HG03378 (cell line): ENCODE measurements at regions not wholly inside any gene's neighbourhood (a gene's known extent, or its start where the extent isn't known, plus 50 kb on each side); places are given as distances from the start of the nearest gene placed in this dataset.
"Not testable (repeated sequence)": the region's sequence is repeated elsewhere in the genome, so short reads cannot be mapped to it uniquely, and the experiment has no call there.

Source experiments
- ATAC-seq: cut with Tn5 transposase; IDR thresholded peaks from one replicate; pipeline ENCODE4 v1.9.1; 2021; ENCODE audit warnings: mild to moderate bottlenecking, moderate library complexity; ENCODE audit not compliant: unreplicated experiment

DNA sequence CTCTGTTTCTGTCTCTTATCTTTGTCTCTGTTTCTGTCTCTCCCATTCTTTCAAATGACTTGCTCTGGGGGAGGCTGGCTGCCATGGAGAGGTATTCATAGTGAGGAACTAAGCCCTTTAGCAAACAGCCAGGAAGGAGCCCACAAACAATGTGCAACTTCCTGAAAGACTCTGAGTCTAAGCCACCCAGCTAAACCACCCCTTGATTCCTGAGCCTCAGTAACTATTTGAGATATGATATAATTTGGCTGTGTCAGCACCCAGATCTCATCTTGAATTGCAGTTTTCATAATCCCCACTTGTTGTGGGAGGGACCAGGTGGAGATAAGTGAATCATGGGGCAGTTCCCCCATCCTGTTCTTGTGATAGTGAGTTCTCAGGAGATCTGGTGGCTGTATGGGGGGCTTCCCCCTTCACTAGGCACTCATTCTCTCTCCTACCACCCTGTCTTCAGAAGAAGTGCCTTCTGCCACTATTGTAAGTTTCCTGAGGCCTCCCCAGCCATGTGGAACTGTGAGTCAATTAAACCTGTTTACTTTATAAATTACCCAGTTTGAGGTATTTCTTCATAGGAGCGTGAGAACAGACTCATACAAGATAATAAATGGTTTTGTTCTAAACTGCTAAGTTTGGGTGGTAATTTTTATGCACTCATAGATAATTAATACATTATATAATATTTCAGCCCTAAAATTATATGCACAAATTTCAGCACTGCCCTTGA is 121.2 kb upstream of the FOXP2 start:
- ATAC-seq = no peak

DNA sequence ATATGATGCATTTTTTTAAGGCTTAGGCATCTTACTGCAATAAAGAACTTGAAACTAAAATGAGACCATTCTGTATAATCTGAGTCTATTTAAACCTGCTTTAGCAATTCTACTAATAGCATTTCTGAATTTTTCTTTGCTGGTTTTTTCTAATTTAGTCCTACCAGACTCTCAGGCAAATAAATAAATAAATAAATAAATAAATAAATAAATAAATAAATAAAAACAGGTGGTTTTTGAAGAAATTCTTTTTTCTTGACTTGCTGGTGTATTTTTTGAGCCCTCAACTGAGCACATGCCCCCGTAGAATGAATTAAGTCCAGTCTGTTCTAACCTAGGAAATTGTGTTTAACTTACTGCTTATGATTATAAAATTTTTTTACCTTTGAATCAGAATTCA is 134.7 kb upstream of the FOXP2 start:
- no peak for ATAC-seq

DNA sequence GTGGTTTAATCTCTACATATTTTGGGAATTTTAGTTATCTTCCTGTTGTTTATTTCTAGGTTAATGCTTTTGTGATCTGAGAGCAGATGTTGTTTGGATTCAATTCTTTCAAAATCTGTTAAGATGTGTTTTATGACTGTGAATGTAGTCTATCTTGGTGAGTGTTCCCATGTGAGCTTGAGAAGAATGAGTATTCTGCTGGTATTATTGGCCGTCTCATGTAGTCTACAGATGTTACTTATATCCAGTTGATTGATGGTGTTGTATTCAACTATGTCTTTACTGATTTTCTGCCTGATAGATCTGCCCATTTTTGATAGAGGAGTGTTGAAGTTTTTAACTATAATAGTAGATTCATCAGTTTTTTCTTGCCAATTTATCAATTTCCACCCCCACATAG is 141.4 kb upstream of the FOXP2 start:
- ATAC-seq = no peak

DNA sequence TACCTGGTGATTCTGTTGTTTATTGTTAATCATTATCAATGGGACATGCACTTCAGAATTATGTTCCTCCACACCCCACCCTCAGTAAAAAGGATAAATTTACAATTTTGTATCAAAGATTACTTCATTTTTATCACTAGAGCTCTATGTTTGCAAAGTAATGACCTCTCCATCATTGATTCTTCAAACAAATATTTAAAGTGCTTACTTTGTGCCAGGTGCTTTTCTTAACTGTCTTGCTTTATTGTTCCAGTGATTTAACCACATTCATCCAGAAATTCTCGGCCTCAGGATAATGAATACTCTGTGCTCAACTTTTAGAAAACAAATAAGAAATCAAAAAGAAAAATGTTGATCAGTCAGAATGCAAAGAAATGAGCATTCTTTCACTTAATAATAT is 144.9 kb upstream of the FOXP2 start:
- no peak for ATAC-seq

DNA sequence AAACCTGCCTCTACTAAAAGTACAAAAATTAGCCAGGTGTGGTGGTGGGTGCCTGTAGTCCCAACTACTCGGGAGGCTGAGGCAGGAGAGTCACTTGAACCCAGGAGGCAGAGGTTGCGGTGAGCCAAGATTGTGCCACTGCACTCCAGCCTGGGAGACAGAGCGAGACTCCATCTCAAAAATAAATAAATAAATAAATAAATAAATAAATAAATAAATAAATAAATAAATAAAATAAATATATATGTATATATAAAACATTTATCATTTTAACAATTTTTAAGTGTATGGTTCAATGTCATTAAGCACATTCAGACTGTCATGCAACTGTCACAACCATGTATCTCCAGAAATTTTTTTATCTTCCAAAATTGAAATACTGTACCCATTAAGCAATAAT is 147.1 kb upstream of the FOXP2 start:
- ATAC-seq = not testable (repeated sequence)

DNA sequence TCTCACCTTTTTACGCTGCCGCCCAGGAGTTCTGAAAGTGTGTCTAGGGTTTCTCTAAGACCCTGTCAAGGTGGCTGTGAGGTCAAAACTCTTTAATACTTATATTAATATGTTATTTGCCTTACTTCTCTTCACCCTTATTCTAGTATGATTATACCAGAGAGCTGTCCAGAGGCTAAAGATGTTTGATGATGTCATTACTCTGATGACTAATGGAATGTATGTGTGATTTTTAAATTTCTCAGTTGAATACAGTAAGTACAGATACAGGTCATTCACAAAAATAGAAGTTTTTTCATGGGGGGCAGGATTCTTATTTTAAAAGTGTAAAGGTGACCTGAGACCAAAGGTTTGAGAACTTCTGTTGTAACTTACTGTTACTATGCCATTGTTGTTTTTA is 150.6 kb upstream of the FOXP2 start:
- no peak for ATAC-seq

DNA sequence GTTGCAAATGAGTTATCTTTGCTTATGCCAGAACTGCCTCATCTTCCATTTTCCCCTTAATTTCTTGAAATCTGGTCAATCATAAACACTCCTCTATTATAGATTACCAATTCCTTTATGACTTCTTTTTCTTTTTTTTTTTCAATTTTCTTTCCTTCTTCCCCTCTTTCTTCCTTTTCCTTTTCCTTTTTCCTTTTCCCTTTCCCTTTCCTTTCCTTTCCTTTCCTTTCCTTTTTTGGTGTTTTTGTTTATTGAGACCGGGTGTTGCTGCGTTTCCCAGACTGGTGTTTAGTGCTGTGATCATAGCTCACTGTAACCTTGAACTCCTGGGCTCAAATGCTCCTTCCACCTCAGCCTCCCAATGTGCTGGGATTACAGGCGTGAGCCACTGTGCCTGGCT is 151.4 kb upstream of the FOXP2 start:
- ATAC-seq = no peak

DNA sequence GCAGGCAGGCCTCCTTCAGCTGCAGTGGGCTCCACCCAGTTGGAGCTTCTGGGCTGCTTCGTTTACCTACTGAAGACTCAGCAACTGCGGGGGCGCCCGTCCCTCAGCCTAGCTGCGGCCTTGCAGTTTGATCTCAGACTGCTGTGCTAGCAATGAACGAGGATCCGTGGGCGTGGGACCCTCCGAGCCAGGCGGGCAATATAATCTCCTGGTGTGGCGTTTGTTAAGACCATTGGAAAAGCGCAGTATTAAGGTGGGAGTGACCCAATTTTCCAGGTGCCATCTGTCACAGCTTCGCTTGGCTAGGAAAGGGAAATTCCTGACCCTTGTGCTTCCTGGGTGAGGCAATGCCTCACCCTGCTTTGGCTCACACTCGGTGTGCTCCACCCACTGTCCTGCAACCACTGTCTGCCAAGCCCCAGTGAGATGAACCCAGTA is 159.2 kb upstream of the FOXP2 start:
- ATAC-seq = no peak

DNA sequence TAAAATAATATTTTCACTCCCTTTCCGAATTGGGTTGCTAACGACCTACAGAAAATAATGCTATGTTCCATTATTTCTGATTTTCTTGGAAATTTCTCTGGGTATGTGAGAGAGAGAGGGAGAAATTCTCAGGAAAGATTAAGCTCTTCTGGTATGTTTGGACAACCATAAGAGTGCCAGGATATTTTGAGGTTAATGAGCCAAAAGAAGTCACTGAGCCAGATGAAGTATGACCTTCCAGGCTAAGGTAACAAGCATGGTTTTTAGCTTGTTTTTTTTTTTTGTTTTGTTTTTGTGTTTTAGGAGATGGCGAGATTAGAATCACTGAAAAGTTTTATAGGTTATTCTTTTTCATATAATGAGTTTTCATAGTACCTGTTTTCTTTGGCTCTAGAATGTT is 171.0 kb upstream of the FOXP2 start:
- ATAC-seq = no peak

DNA sequence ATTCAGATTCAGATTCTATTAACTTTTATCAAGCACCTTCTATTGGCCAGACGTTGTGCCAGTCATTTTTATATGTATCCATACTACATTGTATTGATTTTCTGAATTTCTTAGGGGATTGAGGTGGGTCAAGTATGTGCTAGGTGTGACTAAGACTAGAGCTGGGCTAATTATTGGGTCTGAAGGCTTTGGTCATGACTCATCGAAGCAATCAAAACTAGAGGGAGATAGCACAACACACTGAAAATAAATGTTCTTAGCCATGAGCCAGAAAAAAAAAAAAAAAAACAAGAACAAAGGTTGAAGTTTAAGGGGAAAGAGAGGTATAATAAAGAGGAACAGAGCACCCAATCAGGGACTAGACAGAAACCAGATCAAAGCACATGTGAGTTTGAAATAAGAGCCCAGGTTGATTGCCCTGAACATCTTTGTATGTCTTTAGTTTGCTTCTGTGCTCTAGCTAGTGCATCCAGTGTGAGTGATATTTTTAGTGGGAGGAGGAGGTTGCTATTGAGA is 171.6 kb upstream of the FOXP2 start:
- ATAC-seq = no peak

DNA sequence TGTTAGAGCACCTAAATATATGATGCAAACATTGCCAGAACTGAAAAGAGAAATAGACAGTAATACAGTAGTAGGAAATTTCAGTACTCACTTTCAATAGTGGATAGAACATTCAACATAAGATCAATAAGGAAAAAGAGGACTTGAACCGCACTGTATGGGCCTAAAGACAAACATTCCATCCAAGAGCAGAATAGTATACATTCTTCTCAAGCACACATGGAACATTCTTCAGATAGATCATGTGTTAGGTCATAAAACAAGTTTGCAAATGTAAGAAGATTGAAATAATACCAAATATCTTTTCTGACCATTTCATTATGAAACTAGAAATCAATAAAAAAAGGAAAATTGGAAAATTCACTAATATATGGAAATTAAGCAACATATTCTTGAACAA is 185.4 kb upstream of the FOXP2 start:
- no peak for ATAC-seq

DNA sequence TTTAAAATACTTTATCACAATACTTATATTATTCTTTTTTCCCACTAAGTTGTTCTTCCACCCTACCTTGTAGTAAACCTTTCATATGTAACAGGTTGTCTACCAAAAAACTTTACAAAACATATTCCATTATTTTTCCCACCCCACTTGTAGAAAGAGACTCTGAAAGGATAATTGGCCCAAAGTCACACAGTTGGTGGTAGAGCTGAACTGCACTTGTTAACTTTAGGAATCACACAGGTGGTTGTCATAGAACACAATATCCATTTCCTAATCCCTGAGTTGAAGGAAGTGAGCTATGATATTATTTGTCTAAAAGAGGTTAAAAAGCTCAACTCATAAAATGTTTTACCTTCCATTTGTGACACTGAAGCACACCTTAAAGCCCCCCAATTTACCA is 188.8 kb upstream of the FOXP2 start:
- no peak for ATAC-seq

DNA sequence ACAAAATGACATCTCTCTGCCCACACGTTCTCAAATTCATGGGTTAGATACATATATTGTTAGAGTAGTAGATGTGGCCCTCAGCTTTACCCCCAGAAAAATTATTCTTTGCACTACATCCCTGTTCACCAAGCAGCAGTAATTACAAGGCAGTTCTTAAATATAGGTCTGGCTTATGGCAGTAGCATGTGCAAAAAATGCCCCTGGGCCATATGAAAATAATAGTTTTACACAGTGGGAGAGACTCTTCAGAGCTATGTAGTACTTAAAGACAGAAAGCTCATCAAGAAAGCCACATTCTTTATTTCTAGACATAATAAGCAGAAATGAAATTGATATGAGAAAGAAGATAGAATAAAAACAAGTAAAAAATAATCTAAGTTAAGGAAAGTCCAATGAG is 196.3 kb upstream of the FOXP2 start:
- no peak for ATAC-seq

DNA sequence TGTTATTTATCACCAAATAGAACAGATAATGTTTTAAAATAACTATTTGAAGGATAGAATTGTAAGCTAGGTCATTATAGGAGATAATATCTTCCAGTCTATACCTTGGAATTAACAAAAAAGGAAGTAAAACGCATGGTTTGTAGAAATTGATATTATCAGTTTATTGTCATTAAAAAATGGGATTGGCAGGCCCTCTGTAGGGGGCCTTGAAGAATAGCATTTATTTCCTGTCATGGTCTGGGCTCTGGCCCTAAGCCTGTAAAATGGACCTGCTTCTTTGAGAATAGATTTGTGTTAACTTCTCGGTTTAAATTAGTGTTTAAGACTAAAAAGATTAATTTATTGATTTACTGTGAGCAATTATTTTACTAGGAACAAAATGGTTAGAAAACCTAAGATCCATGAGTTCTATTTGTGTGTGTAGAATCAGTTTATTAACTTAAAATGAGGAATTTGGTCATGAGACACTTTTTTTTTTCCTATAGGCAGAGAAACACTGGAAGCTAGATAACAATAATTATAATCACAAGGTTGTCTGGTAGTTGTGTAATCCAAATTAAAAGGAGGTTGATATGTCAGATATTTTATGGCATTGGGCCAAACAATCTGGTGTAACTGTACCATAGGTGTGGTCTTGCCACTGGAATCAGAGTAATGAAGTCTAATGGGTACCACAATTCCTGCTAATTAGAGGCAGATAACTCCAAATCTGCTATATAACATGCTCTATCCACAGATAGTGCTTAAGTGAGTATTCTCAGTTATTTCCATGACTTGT is 197.4 kb upstream of the FOXP2 start:
- ATAC-seq = no peak

DNA sequence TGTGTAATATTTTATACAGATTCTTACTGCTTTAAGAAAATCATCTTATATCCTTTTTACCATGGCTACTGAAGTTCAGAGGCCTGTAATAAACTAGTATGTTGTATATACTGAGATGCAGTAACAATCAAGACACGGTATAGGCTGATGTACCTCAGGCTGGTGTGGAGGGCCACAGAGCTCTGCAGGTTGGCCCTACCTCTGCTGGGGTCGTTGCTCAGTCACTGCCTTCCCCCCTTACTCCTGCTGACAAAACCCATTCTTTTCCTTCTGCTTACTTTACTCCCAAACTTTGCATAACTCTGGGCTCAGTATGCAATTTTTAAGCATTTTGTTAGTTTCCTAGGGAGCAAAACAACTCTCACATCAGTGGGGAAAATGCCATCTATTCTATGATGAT is 200.1 kb upstream of the FOXP2 start:
- ATAC-seq = no peak

DNA sequence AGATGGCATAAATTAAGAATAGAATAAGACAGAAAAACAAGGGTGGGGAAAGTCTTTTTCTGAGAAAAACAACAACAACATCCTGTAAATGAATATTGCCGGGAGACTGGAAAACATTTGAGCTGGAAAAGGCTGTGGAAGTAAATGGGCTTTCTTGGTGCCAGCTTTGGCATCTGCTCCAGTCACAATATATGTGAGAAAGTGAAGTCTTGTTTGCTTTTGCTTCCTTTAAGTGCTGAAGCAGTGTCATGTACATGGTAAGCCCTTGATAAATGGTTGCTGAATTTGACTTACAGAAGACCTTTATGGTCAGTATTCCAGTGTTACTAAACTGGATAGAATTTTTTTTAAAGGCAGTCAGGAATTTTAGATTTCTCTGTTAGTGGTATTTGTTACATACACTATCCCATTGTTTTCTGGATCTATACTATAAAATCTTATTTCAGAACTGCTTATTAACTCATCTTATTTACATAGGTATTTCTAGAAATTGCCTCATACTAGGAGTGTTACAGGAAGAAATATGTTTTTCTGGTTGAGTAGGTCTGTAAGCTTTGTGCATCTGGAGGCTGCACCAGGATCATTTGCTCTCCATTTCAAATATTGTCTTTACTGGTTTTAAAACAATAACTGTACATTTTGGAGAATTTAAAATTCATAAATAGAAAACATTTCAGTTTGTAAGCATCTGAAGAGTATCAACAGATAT is 201.7 kb upstream of the FOXP2 start:
- no peak for ATAC-seq

DNA sequence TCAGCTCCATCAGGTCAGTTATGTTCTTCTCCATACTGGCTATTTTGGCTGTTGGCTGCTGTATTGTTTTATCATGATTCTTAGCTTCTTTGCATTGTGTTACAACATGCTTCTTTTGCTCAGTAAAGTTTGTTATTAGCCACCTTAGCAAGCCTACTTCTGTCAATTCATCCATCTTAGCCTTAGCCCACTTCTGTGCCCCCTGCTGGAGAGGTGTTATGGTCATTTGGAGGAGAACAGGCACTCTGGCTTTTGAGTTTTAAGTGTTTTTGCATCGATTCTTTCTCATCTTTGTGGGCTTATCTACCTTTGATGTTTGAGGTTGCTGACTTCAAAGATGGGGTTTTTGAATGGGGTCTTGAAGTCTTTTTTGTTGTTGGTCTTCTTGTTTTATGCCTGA is 204.6 kb upstream of the FOXP2 start:
- no peak for ATAC-seq

DNA sequence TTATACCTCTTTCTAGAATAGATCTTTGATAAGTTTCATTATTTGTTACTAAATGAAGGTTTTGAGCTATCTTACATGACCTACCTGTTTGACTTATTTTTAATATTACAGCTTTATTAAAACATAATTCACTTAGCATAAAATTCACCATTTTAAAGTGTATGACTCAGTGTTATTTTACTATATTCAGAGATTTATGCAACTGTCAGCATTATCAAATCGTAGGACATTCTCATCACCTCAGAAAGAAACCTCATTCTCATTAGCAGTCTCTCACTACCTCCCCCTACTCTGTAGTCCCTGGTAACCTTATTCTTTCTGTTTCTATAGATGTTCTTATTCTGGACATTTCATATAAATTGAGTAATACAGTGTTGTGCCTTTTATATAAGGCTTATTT is 207.9 kb upstream of the FOXP2 start:
- no peak for ATAC-seq

DNA sequence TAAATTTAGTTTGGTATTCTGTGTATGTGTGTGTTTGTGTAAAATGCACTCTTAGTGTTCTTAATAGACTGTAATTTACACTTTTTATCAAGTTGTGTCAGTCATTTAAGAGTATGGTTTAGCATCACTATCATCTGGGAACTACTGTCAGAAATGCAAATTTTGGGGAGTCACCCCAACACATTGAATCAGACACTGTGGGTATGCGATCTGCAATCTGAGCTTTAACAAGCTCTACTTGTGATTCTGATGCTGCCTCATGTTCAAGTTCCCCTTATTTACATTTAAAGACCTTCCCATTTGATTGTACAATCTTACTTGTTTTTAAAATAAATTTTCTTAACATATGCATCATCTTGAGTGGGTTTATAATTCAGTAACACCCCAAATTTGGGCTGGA is 218.1 kb upstream of the FOXP2 start:
- ATAC-seq = no peak

DNA sequence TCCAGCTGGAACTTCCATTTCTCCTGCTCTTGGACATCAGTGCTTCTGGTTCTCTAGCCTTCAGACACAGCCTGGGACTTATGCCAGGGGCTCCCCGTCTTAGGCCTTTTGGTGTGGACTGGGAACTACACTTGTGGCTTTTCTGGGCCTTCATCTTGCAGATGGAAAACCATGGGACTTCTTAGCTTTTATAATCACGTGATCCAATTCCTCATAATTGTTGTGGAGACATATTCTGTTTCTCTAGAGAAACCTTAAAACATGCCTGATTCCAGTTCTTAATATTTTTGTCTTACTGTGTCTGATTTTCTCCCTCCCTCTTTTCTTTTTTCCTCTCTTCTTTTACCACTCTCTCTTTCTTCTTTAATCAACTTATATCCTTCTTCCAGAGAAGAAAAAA is 224.2 kb upstream of the FOXP2 start:
- ATAC-seq = no peak

DNA sequence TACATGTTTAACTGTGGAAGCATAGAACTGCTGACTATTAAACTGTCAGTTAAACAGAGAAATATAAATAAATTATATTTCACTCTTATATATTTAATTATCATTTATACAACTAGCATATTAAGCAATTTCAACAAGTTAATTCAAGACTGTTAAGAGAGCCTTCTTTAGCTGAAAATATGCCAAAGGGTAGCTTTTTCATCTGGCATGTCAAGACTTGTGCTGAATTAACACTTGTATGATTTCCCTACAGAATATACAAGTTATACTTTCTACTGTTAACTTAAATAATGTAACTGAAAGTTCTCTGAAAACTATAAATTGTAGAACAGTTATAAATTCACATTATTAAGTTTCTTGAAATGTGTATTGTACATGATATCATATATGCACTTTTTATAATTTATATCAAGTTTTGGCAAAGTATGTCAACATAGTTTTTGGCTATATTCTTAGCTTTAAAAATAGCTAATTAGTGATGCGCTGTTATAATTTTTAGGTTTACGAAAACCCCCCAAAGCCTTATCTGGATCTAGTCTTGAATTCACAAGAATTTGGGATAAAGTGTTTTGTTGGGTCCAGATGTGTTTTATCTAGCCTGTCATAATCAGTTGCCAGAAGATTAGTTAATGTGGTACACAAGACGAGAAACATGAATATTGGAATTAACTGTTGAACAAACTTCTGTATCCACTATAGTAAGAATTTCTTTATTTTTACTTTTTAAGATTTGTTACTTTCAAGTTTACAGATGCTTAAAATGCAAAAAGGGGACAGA is 231.1 kb upstream of the FOXP2 start:
- ATAC-seq = no peak
